ENCODE measurements at regions not wholly inside any gene's neighbourhood (a gene's known extent, or its start where the extent isn't known, plus 50 kb on each side); places are given as distances from the start of the nearest gene placed in this dataset.

- no peaks in the 10 kb centered on the region for H3K9me3 ChIP-seq (ENCODE audit: control insufficient read depth in 1 of 2, insufficient read depth in 1 of 2, low read length in 2 of 2)
- no peak overlapping the region for H3K4me3 ChIP-seq (ENCODE audit: low read length)
- no peaks in the 10 kb centered on the region for H3K36me3 ChIP-seq (ENCODE audit: insufficient read depth, low read length)
- H3K4me3 Mint-ChIP-seq, result no peak overlapping the region
- ChIA-PET CTCF (no interaction called here), POLR2A (no interaction called here)
- no peak for ATAC-seq (ENCODE audit: poor library complexity)
- peaks cover 8% of the 10 kb centered on the region for H3K9me3 Mint-ChIP-seq
- no peak overlapping the region for H3K27ac Mint-ChIP-seq
- intact Hi-C loops (cut with DNase I, micrococcal nuclease), result no loop called here
- no peaks in the 10 kb centered on the region for H3K36me3 Mint-ChIP-seq (ENCODE audit: low read depth)
- no peak for TF ChIP-seq CTCF (IDR thresholded peaks at IDR 0.05)
- peaks cover 25 to 30% of the 10 kb centered on the region in 2 experiments for H3K27me3 ChIP-seq (ENCODE audit: control insufficient read depth in 1 of 2, insufficient read depth in 2 of 2, low read length in 2 of 2)
- peaks cover 62% of the 10 kb centered on the region for H3K27me3 Mint-ChIP-seq
- H3K4me1 ChIP-seq (ENCODE audit: insufficient read depth, low read length), result peaks cover 5% of the 10 kb centered on the region
- H3K4me1 Mint-ChIP-seq (ENCODE audit: low read depth), result peaks cover 14% of the 10 kb centered on the region
- no peak overlapping the region for H3K27ac ChIP-seq (ENCODE audit: low read depth in 1 of 2, low read length in 2 of 2)
- DNase-seq, result peak in 5 of 14 experiments; percentile 2 to 30 (median 3)
These were observed 55.8 kb upstream of the SHC3 start for GRCh38 chr9:89234205-89235067.

GRCh38 chr9:89236955-89237573 is 58.4 kb upstream of the SHC3 start:
- peaks cover 25 to 30% of the 10 kb centered on the region in 2 experiments for H3K27me3 ChIP-seq (ENCODE audit: control insufficient read depth in 1 of 2, insufficient read depth in 2 of 2, low read length in 2 of 2)
- no peaks in the 10 kb centered on the region for H3K9me3 ChIP-seq (ENCODE audit: control insufficient read depth in 1 of 2, insufficient read depth in 1 of 2, low read length in 2 of 2)
- ChIA-PET POLR2A (no interaction called here), CTCF (no interaction called here)
- DNase-seq (no peak), ATAC-seq (ENCODE audit: poor library complexity) (no peak)
- peaks cover 5% of the 10 kb centered on the region for H3K4me1 ChIP-seq (ENCODE audit: insufficient read depth, low read length)
- TF ChIP-seq CTCF (IDR thresholded peaks at IDR 0.05), result no peak
- Mint-ChIP-seq H3K36me3 (ENCODE audit: low read depth) (no peaks in the 10 kb centered on the region), H3K9me3 (peaks cover 5% of the 10 kb centered on the region), H3K27me3 (peaks cover 64% of the 10 kb centered on the region), H3K27ac (no peak overlapping the region), H3K4me1 (ENCODE audit: low read depth) (peaks cover 14% of the 10 kb centered on the region), H3K4me3 (no peak overlapping the region)
- no peak overlapping the region for H3K4me3 ChIP-seq (ENCODE audit: low read length)
- intact Hi-C loops (cut with DNase I, micrococcal nuclease), result no loop called here
- H3K36me3 ChIP-seq (ENCODE audit: insufficient read depth, low read length), result no peaks in the 10 kb centered on the region
- no peak overlapping the region for H3K27ac ChIP-seq (ENCODE audit: low read depth in 1 of 2, low read length in 2 of 2)

GRCh38 chr9:89238424-89238823 is 59.8 kb upstream of the SHC3 start:
- Histone ChIP-seq H3K4me1 (ENCODE audit: insufficient read depth, low read length) (peaks cover 5% of the 10 kb centered on the region), H3K9me3 (ENCODE audit: control insufficient read depth in 1 of 2, insufficient read depth in 1 of 2, low read length in 2 of 2) (no peaks in the 10 kb centered on the region), H3K36me3 (ENCODE audit: insufficient read depth, low read length) (no peaks in the 10 kb centered on the region), H3K4me3 (ENCODE audit: low read length) (no peak overlapping the region), H3K27ac (ENCODE audit: low read depth in 1 of 2, low read length in 2 of 2) (no peak overlapping the region), H3K27me3 (ENCODE audit: control insufficient read depth in 1 of 2, insufficient read depth in 2 of 2, low read length in 2 of 2) (peaks cover 25 to 30% of the 10 kb centered on the region in 2 experiments)
- POLR2A ChIA-PET, result no interaction called here
- no peak for ATAC-seq (ENCODE audit: poor library complexity)
- Mint-ChIP-seq H3K27ac (no peak overlapping the region), H3K27me3 (peaks cover 60% of the 10 kb centered on the region), H3K4me1 (ENCODE audit: low read depth) (peaks cover 14% of the 10 kb centered on the region), H3K4me3 (no peak overlapping the region), H3K36me3 (ENCODE audit: low read depth) (no peaks in the 10 kb centered on the region), H3K9me3 (peaks cover 5% of the 10 kb centered on the region)
- intact Hi-C loops (cut with DNase I, micrococcal nuclease), result no loop called here
- DNase-seq, result no peak
- CTCF ChIA-PET, result no interaction called here
- TF ChIP-seq CTCF (IDR thresholded peaks at IDR 0.05), result no peak

Data from CD4-positive, alpha-beta T cell (primary cell).